ENCODE measurements at regions not wholly inside any gene's neighbourhood (a gene's known extent, or its start where the extent isn't known, plus 50 kb on each side); places are given as distances from the start of the nearest gene placed in this dataset.

DNA sequence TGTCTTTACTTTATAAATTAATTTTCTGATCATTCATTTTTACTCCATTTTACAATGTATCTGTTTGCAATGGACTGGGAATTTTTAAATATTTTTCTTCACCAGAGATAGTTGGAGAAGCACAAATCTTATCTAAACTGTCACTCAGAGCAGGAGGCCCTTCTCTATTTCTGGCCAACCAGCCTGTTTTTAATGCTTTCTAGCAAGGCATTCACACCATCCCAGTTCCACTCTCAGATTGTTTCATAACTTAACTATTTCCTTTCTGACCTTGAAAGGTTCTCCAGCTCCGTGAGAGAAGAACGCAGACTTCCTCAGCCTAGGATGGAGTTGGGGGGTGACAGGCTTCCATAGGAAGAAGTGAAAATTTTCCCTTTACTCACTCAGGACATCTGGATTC lies 155.8 kb downstream of the SKIDA1 start (continued):
- no peak for TF ChIP-seq GABPA (IDR thresholded peaks at IDR 0.05; ENCODE audit: borderline replicate concordance, insufficient read depth, low read length)
- TF ChIP-seq CEBPB (IDR thresholded peaks at IDR 0.05; ENCODE audit: low read depth, low read length), result no peak
- no peak for TF ChIP-seq EP300 (IDR thresholded peaks at IDR 0.05; ENCODE audit: borderline replicate concordance in 1 of 2, low read depth in 2 of 2, low read length in 2 of 2)
- TF ChIP-seq, protein P1, sequence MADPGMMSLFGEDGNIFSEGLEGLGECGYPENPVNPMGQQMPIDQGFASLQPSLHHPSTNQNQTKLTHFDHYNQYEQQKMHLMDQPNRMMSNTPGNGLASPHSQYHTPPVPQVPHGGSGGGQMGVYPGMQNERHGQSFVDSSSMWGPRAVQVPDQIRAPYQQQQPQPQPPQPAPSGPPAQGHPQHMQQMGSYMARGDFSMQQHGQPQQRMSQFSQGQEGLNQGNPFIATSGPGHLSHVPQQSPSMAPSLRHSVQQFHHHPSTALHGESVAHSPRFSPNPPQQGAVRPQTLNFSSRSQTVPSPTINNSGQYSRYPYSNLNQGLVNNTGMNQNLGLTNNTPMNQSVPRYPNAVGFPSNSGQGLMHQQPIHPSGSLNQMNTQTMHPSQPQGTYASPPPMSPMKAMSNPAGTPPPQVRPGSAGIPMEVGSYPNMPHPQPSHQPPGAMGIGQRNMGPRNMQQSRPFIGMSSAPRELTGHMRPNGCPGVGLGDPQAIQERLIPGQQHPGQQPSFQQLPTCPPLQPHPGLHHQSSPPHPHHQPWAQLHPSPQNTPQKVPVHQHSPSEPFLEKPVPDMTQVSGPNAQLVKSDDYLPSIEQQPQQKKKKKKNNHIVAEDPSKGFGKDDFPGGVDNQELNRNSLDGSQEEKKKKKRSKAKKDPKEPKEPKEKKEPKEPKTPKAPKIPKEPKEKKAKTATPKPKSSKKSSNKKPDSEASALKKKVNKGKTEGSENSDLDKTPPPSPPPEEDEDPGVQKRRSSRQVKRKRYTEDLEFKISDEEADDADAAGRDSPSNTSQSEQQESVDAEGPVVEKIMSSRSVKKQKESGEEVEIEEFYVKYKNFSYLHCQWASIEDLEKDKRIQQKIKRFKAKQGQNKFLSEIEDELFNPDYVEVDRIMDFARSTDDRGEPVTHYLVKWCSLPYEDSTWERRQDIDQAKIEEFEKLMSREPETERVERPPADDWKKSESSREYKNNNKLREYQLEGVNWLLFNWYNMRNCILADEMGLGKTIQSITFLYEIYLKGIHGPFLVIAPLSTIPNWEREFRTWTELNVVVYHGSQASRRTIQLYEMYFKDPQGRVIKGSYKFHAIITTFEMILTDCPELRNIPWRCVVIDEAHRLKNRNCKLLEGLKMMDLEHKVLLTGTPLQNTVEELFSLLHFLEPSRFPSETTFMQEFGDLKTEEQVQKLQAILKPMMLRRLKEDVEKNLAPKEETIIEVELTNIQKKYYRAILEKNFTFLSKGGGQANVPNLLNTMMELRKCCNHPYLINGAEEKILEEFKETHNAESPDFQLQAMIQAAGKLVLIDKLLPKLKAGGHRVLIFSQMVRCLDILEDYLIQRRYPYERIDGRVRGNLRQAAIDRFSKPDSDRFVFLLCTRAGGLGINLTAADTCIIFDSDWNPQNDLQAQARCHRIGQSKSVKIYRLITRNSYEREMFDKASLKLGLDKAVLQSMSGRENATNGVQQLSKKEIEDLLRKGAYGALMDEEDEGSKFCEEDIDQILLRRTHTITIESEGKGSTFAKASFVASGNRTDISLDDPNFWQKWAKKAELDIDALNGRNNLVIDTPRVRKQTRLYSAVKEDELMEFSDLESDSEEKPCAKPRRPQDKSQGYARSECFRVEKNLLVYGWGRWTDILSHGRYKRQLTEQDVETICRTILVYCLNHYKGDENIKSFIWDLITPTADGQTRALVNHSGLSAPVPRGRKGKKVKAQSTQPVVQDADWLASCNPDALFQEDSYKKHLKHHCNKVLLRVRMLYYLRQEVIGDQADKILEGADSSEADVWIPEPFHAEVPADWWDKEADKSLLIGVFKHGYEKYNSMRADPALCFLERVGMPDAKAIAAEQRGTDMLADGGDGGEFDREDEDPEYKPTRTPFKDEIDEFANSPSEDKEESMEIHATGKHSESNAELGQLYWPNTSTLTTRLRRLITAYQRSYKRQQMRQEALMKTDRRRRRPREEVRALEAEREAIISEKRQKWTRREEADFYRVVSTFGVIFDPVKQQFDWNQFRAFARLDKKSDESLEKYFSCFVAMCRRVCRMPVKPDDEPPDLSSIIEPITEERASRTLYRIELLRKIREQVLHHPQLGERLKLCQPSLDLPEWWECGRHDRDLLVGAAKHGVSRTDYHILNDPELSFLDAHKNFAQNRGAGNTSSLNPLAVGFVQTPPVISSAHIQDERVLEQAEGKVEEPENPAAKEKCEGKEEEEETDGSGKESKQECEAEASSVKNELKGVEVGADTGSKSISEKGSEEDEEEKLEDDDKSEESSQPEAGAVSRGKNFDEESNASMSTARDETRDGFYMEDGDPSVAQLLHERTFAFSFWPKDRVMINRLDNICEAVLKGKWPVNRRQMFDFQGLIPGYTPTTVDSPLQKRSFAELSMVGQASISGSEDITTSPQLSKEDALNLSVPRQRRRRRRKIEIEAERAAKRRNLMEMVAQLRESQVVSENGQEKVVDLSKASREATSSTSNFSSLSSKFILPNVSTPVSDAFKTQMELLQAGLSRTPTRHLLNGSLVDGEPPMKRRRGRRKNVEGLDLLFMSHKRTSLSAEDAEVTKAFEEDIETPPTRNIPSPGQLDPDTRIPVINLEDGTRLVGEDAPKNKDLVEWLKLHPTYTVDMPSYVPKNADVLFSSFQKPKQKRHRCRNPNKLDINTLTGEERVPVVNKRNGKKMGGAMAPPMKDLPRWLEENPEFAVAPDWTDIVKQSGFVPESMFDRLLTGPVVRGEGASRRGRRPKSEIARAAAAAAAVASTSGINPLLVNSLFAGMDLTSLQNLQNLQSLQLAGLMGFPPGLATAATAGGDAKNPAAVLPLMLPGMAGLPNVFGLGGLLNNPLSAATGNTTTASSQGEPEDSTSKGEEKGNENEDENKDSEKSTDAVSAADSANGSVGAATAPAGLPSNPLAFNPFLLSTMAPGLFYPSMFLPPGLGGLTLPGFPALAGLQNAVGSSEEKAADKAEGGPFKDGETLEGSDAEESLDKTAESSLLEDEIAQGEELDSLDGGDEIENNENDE (IDR thresholded peaks at IDR 0.05; ENCODE audit: insufficient replicate concordance, low read length), result no peak
- TF ChIP-seq BACH1 (IDR thresholded peaks at IDR 0.05; ENCODE audit: low read length), result no peak
- TF ChIP-seq SAP30 (IDR thresholded peaks at IDR 0.05; ENCODE audit: insufficient read depth, insufficient replicate concordance, low read length), result no peak
